K562 (cell line): ENCODE measurements at regions not wholly inside any gene's neighbourhood (a gene's known extent, or its start where the extent isn't known, plus 50 kb on each side); places are given as distances from the start of the nearest gene placed in this dataset.

Experiments
- ATAC-seq: fragments of 200-7000 bp; cut with Tn5 transposase; 3 replicates; pipeline ENCODE4 v1.9.1; 2020; ENCODE audit warnings: moderate library complexity
- BruUV-seq: library from RNA; stranded (reverse); fragments of 400-500 nt; replicated peaks from 2 replicates; lab custom pipeline; 2021; lab: Mats Ljungman, UMichigan
- CTCF ChIA-PET: fragments of 300-600 bp; formaldehyde crosslinking; extraction: SDS; loops from one replicate; lab custom pipeline; 2021; ENCODE audit warnings: low intra/inter-chr PET ratio; lab: Yijun Ruan, JAX
- POLR2A ChIA-PET: fragments of 300-600, 350-650 bp; sonication (Branson Sonifier 250); formaldehyde crosslinking; extraction: SDS; loops from one replicate; lab custom pipeline; 2021; ENCODE audit warnings: antibody characterized with exemption, inconsistent platforms; lab: Yijun Ruan, JAX
- DNase-seq, 4 experiments: peaks; one replicate each; pipeline versions ENCODE4 v3.0.0 to v3.0.0-alpha.2; 2011 to 2018; ENCODE audit warnings: low spot score in 3 of 4, mixed read lengths in 3 of 4; ENCODE audit errors: extremely low read depth in 1 of 4
- FAIRE-seq: peaks from 2 replicates; lab custom pipeline; 2011; peaks lifted over from hg19 to GRCh38; lab: Jason Lieb, UNC
- H2AFZ ChIP-seq: 2 replicates; pipeline ENCODE4 v1.6.0; 2011; ENCODE audit warnings: low read depth, low read length, control low read depth, inconsistent platforms
- H3K27ac ChIP-seq: fragments of 200-600 bp; 3 replicates; pipeline ENCODE4 v1.8.0; 2011; ENCODE audit warnings: low read depth, mild to moderate bottlenecking, control low read depth, inconsistent platforms, low read length, moderate library complexity, mixed read lengths; ENCODE audit errors: extremely low read depth
- H3K27me3 ChIP-seq, 2 experiments: fragments of 300-600 bp in 1 of 2; 2 replicates in 1 of 2; 3 replicates in 1 of 2; pipeline versions ENCODE4 v1.6.0 to v1.8.0; 2011; ENCODE audit warnings: inconsistent platforms in 2 of 2, low read length in 2 of 2, mild to moderate bottlenecking in 1 of 2, mixed read lengths in 1 of 2, moderate library complexity in 1 of 2; ENCODE audit not compliant: control insufficient read depth in 2 of 2, insufficient read depth in 2 of 2
- H3K36me3 ChIP-seq: fragments of 300-600 bp; 3 replicates; pipeline ENCODE4 v1.8.0; 2011; ENCODE audit warnings: mild to moderate bottlenecking, low read length, inconsistent platforms; ENCODE audit not compliant: control insufficient read depth, insufficient read depth
- H3K4me1 ChIP-seq, 2 experiments: fragments of 200-600 bp in 1 of 2; replicated peaks in 1 of 2; 2 replicates in 1 of 2; 3 replicates in 1 of 2; pipeline versions ENCODE4 v1.5.1 to v1.8.0; 2011; ENCODE audit warnings: inconsistent platforms in 2 of 2, low read length in 2 of 2, mild to moderate bottlenecking in 1 of 2, mixed read lengths in 1 of 2, moderate library complexity in 1 of 2; ENCODE audit not compliant: control insufficient read depth in 2 of 2, insufficient read depth in 2 of 2
- H3K4me2 ChIP-seq: 2 replicates; pipeline ENCODE4 v1.6.1; 2011; ENCODE audit warnings: low read length, control low read depth, inconsistent platforms, mixed read lengths; ENCODE audit not compliant: insufficient read depth
- H3K4me3 ChIP-seq: fragments of 200-600 bp; sonication (generic), shearing (Covaris generic); 2 replicates; pipeline ENCODE4 v1.5.1; 2016; ENCODE audit warnings: control low read depth, inconsistent platforms
- H3K79me2 ChIP-seq: fragments of 200-600 bp; 3 replicates; pipeline ENCODE4 v1.8.0; 2011; ENCODE audit warnings: low read length, inconsistent platforms; ENCODE audit not compliant: control insufficient read depth, insufficient read depth
- H3K9ac ChIP-seq, 2 experiments: 2 replicates each; pipeline versions ENCODE4 v1.6.0 to v1.6.1; 2011; ENCODE audit warnings: low read depth in 2 of 2, low read length in 2 of 2, control low read depth in 1 of 2, inconsistent platforms in 1 of 2, mild to moderate bottlenecking in 1 of 2, mixed read lengths in 1 of 2; ENCODE audit not compliant: insufficient read depth in 1 of 2
- H3K9me1 ChIP-seq: one replicate; pipeline ENCODE4 v1.6.0; 2011; ENCODE audit warnings: inconsistent platforms, mild to moderate bottlenecking, low read length, moderate library complexity; ENCODE audit not compliant: control insufficient read depth, insufficient read depth
- H3K9me3 ChIP-seq: replicated peaks from 2 replicates; pipeline ENCODE4 v1.5.1; 2011; ENCODE audit warnings: low read depth, low read length, inconsistent platforms; ENCODE audit not compliant: control insufficient read depth, insufficient read depth
- H4K20me1 ChIP-seq: replicated peaks from 2 replicates; pipeline ENCODE4 v1.6.1; 2011; ENCODE audit warnings: low read length, inconsistent platforms, mixed read lengths; ENCODE audit not compliant: control insufficient read depth, insufficient read depth
- BDP1 ChIP-seq: IDR thresholded peaks from 3 replicates; pipeline ENCODE4 v1.6.1; 2011; ENCODE audit not compliant: insufficient read length, insufficient read depth
- CHD2 ChIP-seq: IDR thresholded peaks from 2 replicates; pipeline ENCODE4 v1.6.1; 2011; ENCODE audit warnings: low read depth, low read length
- CTBP1 ChIP-seq: fragments of 450-650 bp; IDR thresholded peaks from 2 replicates; pipeline ENCODE4 v1.6.1; 2016; ENCODE audit warnings: borderline replicate concordance
- ETV5 ChIP-seq: sonication (generic); formaldehyde crosslinking; IDR thresholded peaks from 2 replicates; pipeline ENCODE4 v1.4.0; 2020; ENCODE audit warnings: low read depth, mild to moderate bottlenecking, missing genetic modification reagents
- NFXL1 ChIP-seq: fragments of 450-650 bp; formaldehyde crosslinking; IDR thresholded peaks from 2 replicates; pipeline ENCODE4 v1.4.0; 2021; ENCODE audit warnings: mild to moderate bottlenecking
- NR2C1 ChIP-seq, 2 experiments: fragments of 450-650 bp; IDR thresholded peaks; 2 replicates each; pipeline ENCODE4 v1.6.1; 2017; ENCODE audit warnings: mild to moderate bottlenecking in 2 of 2, antibody characterized with exemption in 1 of 2, inconsistent platforms in 1 of 2, missing compliant biosample characterization in 1 of 2, missing genetic modification characterization in 1 of 2
- POLR3A ChIP-seq: IDR thresholded peaks from 2 replicates; pipeline ENCODE4 v1.6.1; 2011; ENCODE audit warnings: borderline replicate concordance, mild to moderate bottlenecking, moderate library complexity; ENCODE audit not compliant: insufficient read length, insufficient read depth; ENCODE audit errors: extremely low read depth
- RBFOX2 ChIP-seq: fragments of 200-400 bp; formaldehyde crosslinking; IDR thresholded peaks from 2 replicates; pipeline ENCODE4 v1.6.1; 2017; ENCODE audit warnings: low read depth, mild to moderate bottlenecking, low read length, moderate library complexity
- SRSF1 ChIP-seq: fragments of 200-400 bp; formaldehyde crosslinking; IDR thresholded peaks from 2 replicates; pipeline ENCODE4 v1.6.1; 2017; ENCODE audit warnings: mild to moderate bottlenecking, low read depth, low read length, moderate library complexity
- TAF1 ChIP-seq: IDR thresholded peaks from 2 replicates; pipeline ENCODE4 v1.6.1; 2011; ENCODE audit warnings: mild to moderate bottlenecking, low read length, moderate library complexity; ENCODE audit not compliant: insufficient read depth, control insufficient read depth, severe bottlenecking; ENCODE audit errors: extremely low read depth
- TEAD4 ChIP-seq, 2 experiments: sonication (generic) in 1 of 2; formaldehyde crosslinking in 1 of 2; IDR thresholded peaks; 2 replicates each; pipeline versions ENCODE4 v1.6.1 to v1.8.0; 2012 to 2022; ENCODE audit warnings: borderline replicate concordance in 1 of 2, inconsistent platforms in 1 of 2, low read length in 1 of 2, mild to moderate bottlenecking in 1 of 2, missing genetic modification reagents in 1 of 2
- ZNF12 ChIP-seq: sonication (generic); formaldehyde crosslinking; IDR thresholded peaks from 2 replicates; pipeline ENCODE4 v1.4.0; 2020; ENCODE audit warnings: mild to moderate bottlenecking, missing genetic modification reagents
- ZNF224 ChIP-seq: sonication (generic); formaldehyde crosslinking; IDR thresholded peaks from 2 replicates; pipeline ENCODE4 v1.8.0; 2022; ENCODE audit warnings: mild to moderate bottlenecking, missing genetic modification reagents
- WGBS: fragments of 100-300 bp; shearing (Covaris generic); methylation state at CpG from one replicate; pipeline ENCODE4 v1.1.6; 2016; ENCODE audit warnings: low coverage, mixed read lengths; ENCODE audit not compliant: insufficient coverage; ENCODE audit errors: missing lambda C conversion rate; 5-methylcytosine and 5-hydroxymethylcytosine counted together
- in situ Hi-C: fragments of 300-500 bp; cut with MboI; formaldehyde crosslinking; loops from 4 replicates; pipeline ENCODE4 v1.15.0; 2018; ENCODE audit warnings: inconsistent platforms, mixed read lengths
- intact Hi-C: fragments of 100-400 bp; cut with micrococcal nuclease; formaldehyde crosslinking; loops from 2 replicates; pipeline ENCODE4 v1.14.2; 2022
- TF ChIP-seq, protein P1 (sequence below): fragments of 450-650 bp; formaldehyde crosslinking; IDR thresholded peaks from 2 replicates; pipeline ENCODE4 v1.4.0; 2020; ENCODE audit warnings: mild to moderate bottlenecking
- TF ChIP-seq, protein P2 (sequence below): sonication (generic); formaldehyde crosslinking; IDR thresholded peaks from 2 replicates; pipeline ENCODE4 v1.8.0; 2023; ENCODE audit warnings: mild to moderate bottlenecking, missing genetic modification reagents
- TF ChIP-seq, protein P3 (sequence below), 2 experiments: IDR thresholded peaks in 1 of 2; conservative IDR thresholded peaks in 1 of 2; 2 replicates each; pipeline ENCODE4 v1.6.1; 2016; ENCODE audit warnings: low read depth in 2 of 2, mild to moderate bottlenecking in 1 of 2, missing compliant biosample characterization in 1 of 2, missing genetic modification characterization in 1 of 2, moderate library complexity in 1 of 2

DNA sequence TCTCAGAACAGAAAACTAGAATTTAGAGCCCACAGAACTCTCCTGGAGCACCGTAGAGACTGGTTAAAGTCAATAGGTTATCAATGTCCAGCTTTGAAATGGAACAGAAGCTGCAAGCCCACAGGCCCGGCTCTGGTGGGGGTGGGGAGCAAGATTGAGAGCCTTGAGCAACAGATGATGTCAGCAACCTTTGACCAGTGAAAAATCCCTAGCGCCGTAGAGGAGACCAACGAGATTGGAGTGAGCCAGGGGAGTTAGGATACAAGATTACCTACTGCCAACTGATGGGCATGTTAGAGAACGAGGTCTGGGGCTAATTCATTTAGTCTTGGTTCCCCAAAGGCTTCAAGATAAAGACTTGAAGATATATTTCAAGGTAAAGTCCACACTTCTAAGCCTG lies 345.5 kb upstream of the LMCD1 start (continued):
- TF ChIP-seq, protein P1, sequence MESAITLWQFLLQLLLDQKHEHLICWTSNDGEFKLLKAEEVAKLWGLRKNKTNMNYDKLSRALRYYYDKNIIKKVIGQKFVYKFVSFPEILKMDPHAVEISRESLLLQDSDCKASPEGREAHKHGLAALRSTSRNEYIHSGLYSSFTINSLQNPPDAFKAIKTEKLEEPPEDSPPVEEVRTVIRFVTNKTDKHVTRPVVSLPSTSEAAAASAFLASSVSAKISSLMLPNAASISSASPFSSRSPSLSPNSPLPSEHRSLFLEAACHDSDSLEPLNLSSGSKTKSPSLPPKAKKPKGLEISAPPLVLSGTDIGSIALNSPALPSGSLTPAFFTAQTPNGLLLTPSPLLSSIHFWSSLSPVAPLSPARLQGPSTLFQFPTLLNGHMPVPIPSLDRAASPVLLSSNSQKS = no peak

DNA sequence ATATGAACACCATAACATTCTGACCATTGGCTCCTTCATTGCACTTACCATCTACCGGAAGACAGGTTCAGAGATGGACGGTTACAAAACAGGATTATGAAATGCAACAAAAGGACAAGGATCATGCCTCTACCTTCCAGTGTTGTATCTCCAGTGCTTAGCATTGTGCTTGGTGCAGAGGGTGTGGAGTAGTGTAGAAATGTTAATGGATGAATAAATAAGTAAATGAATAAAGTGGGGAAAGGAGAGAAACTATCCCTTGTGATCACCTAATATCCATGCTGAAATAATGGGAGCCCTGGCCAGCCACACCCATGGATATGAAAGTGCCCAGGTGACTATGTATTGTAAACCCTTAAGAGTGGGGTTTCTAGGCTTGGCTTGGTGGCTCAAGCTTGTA lies 344.8 kb upstream of the LMCD1 start:
- ATAC-seq (no peak), FAIRE-seq (no peak), DNase-seq (no peak)
- Histone ChIP-seq H4K20me1 (no peaks in the 10 kb centered on the region), H3K4me2 (no peak overlapping the region), H3K9me1 (no peaks in the 10 kb centered on the region), H3K9ac (no peak overlapping the region), H3K4me1 (no peaks in the 10 kb centered on the region), H3K9me3 (no peaks in the 10 kb centered on the region), H3K36me3 (no peaks in the 10 kb centered on the region), H3K4me3 (no peak overlapping the region), H3K79me2 (no peaks in the 10 kb centered on the region), H3K27ac (no peak overlapping the region), H3K27me3 (no peaks in the 10 kb centered on the region), H2AFZ (no peak overlapping the region)
- POLR2A ChIA-PET = no interaction called here
- CTCF ChIA-PET = no interaction called here
- intact Hi-C loops (no loop called here), in situ Hi-C loops (no loop called here)
- no TSS peak for BruUV-seq
- 2% methylated on average over 2 of the region's 2 CpGs for WGBS
- no peak for TF ChIP-seq CTBP1
- TF ChIP-seq POLR3A = no peak
- no peak for TF ChIP-seq TEAD4 (IDR thresholded peaks at IDR 0.05; ENCODE audit: low read length)
- TF ChIP-seq TEAD4 (CRISPR knock-in tag; IDR thresholded peaks at IDR 0.05; ENCODE audit: borderline replicate concordance) = no peak
- TF ChIP-seq RBFOX2 = no peak
- TF ChIP-seq NFXL1 (CRISPR knock-in tag) = no peak
- TF ChIP-seq NR2C1 (IDR thresholded peaks at IDR 0.05) = no peak
- TF ChIP-seq NR2C1 (tag; IDR thresholded peaks at IDR 0.05) = no peak
- TF ChIP-seq TAF1 = no peak
- TF ChIP-seq CHD2 = no peak
- TF ChIP-seq SRSF1 = no peak
- TF ChIP-seq ETV5 (CRISPR knock-in tag) = no peak
- TF ChIP-seq, protein P2, sequence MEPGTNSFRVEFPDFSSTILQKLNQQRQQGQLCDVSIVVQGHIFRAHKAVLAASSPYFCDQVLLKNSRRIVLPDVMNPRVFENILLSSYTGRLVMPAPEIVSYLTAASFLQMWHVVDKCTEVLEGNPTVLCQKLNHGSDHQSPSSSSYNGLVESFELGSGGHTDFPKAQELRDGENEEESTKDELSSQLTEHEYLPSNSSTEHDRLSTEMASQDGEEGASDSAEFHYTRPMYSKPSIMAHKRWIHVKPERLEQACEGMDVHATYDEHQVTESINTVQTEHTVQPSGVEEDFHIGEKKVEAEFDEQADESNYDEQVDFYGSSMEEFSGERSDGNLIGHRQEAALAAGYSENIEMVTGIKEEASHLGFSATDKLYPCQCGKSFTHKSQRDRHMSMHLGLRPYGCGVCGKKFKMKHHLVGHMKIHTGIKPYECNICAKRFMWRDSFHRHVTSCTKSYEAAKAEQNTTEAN = no peak
- TF ChIP-seq ZNF12 (CRISPR knock-in tag) = no peak
- no peak for TF ChIP-seq ZNF224 (CRISPR knock-in tag)
- no peak for TF ChIP-seq BDP1
- TF ChIP-seq, protein P3, sequence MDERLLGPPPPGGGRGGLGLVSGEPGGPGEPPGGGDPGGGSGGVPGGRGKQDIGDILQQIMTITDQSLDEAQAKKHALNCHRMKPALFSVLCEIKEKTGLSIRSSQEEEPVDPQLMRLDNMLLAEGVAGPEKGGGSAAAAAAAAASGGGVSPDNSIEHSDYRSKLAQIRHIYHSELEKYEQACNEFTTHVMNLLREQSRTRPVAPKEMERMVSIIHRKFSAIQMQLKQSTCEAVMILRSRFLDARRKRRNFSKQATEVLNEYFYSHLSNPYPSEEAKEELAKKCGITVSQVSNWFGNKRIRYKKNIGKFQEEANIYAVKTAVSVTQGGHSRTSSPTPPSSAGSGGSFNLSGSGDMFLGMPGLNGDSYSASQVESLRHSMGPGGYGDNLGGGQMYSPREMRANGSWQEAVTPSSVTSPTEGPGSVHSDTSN (CRISPR knock-in tag; IDR thresholded peaks at IDR 0.05; ENCODE audit: low read depth) = no peak
- TF ChIP-seq, protein P3 (tag; conservative IDR thresholded peaks at IDR 0.05; ENCODE audit: low read depth) = no peak
